KMS-11 (cell line): ENCODE measurements at regions not wholly inside any gene's neighbourhood (a gene's known extent, or its start where the extent isn't known, plus 50 kb on each side); places are given as distances from the start of the nearest gene placed in this dataset.

Experiments
- H2AFZ ChIP-seq: fragments of 200-600 bp; sonication (generic); 2 replicates; pipeline ENCODE4 v1.6.1; 2016; ENCODE audit warnings: antibody characterized with exemption, mixed run types, low read depth
- H3K27ac ChIP-seq: fragments of 200-600 bp; sonication (generic); 2 replicates; pipeline ENCODE4 v1.6.1; 2016; ENCODE audit warnings: mild to moderate bottlenecking, mixed run types
- H3K27me3 ChIP-seq: fragments of 200-600 bp; sonication (generic); 2 replicates; pipeline ENCODE4 v1.6.1; 2017; ENCODE audit warnings: mild to moderate bottlenecking, low read depth, mixed run types, moderate library complexity; ENCODE audit not compliant: insufficient read depth
- H3K36me3 ChIP-seq: fragments of 200-600 bp; sonication (generic); 2 replicates; pipeline ENCODE4 v1.6.1; 2017; ENCODE audit warnings: mild to moderate bottlenecking, mixed run types; ENCODE audit not compliant: insufficient read depth
- H3K4me1 ChIP-seq: fragments of 200-600 bp; sonication (generic); 2 replicates; pipeline ENCODE4 v1.6.1; 2016; ENCODE audit warnings: mild to moderate bottlenecking, low read depth, mixed run types; ENCODE audit not compliant: poor library complexity, severe bottlenecking
- H3K4me2 ChIP-seq: fragments of 200-600 bp; sonication (generic); 2 replicates; pipeline ENCODE4 v1.7.0; 2016; ENCODE audit warnings: mild to moderate bottlenecking, mixed run types
- H3K4me3 ChIP-seq: fragments of 200-600 bp; sonication (generic); IDR thresholded peaks from 2 replicates; pipeline ENCODE4 v1.6.1; 2017; ENCODE audit warnings: low read depth, low read length, mixed read lengths; ENCODE audit not compliant: insufficient read depth
- H3K79me2 ChIP-seq: fragments of 200-600 bp; sonication (generic); 2 replicates; pipeline ENCODE4 v1.6.1; 2016; ENCODE audit warnings: low read depth, mixed run types; ENCODE audit not compliant: insufficient read depth
- H3K9ac ChIP-seq: fragments of 200-600 bp; sonication (generic); 2 replicates; pipeline ENCODE4 v1.6.1; 2016; ENCODE audit warnings: mild to moderate bottlenecking, mixed run types
- H4K20me1 ChIP-seq: fragments of 200-600 bp; sonication (generic); 2 replicates; pipeline ENCODE4 v1.6.1; 2016; ENCODE audit warnings: mild to moderate bottlenecking, mixed run types; ENCODE audit not compliant: insufficient read depth
- TF ChIP-seq, protein P1 (sequence below): fragments of 200-600 bp; sonication (generic); conservative IDR thresholded peaks from 2 replicates; pipeline ENCODE4 v1.6.1; 2017; ENCODE audit warnings: low read depth, mild to moderate bottlenecking, antibody characterized with exemption, low read length, moderate library complexity, mixed read lengths

DNA sequence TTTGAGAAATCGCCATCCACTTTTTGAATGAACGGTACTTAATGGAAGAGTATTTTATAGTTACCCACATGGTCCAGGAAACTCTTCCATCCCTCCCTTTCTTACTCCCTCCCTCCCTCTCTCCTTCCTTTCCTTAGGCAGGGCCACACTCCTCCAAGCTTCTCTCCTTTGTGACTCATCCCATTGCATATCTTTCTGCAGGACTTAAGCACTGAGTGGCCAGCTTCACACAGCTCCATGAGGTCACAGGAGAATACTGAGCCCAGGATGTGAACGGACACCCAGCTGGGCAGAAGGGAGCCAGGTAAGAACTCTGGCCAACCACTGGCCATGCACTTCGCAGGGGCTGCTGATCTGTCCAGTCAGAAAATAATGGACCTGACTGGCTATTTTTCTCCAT lies 189.7 kb upstream of the ADCY1 start:
- Histone ChIP-seq H2AFZ (no peak overlapping the region), H3K4me1 (no peaks in the 10 kb centered on the region), H4K20me1 (no peaks in the 10 kb centered on the region), H3K4me2 (no peak overlapping the region), H3K36me3 (no peaks in the 10 kb centered on the region), H3K9ac (no peak overlapping the region), H3K4me3 (no peak overlapping the region), H3K79me2 (no peaks in the 10 kb centered on the region), H3K27ac (no peak overlapping the region), H3K27me3 (no peaks in the 10 kb centered on the region)
- TF ChIP-seq, protein P1, sequence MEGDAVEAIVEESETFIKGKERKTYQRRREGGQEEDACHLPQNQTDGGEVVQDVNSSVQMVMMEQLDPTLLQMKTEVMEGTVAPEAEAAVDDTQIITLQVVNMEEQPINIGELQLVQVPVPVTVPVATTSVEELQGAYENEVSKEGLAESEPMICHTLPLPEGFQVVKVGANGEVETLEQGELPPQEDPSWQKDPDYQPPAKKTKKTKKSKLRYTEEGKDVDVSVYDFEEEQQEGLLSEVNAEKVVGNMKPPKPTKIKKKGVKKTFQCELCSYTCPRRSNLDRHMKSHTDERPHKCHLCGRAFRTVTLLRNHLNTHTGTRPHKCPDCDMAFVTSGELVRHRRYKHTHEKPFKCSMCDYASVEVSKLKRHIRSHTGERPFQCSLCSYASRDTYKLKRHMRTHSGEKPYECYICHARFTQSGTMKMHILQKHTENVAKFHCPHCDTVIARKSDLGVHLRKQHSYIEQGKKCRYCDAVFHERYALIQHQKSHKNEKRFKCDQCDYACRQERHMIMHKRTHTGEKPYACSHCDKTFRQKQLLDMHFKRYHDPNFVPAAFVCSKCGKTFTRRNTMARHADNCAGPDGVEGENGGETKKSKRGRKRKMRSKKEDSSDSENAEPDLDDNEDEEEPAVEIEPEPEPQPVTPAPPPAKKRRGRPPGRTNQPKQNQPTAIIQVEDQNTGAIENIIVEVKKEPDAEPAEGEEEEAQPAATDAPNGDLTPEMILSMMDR, result no peak

DNA sequence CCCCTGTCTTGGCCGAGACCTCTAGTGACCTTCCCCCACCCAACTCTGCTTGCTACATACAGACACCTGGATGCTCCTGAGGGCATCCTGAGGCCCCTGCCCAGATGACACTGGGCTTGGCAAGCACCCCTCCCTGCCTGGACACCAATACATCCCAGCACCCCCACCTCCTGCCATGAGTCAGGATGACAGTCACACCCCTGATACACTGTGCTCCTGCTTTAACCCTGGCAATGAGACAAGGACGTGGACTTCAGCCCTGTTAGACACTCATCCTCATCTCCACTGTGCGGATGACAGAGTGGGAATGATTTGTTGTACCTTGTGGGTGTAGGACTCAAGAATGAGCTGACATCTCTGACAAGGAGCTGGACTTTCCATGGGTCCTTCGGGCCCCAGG lies 186.3 kb upstream of the ADCY1 start:
- Histone ChIP-seq H3K4me1 (no peaks in the 10 kb centered on the region), H3K9ac (no peak overlapping the region), H3K79me2 (no peaks in the 10 kb centered on the region), H3K4me2 (no peak overlapping the region), H3K4me3 (no peak overlapping the region), H4K20me1 (no peaks in the 10 kb centered on the region), H3K27ac (no peak overlapping the region), H3K27me3 (no peaks in the 10 kb centered on the region), H3K36me3 (no peaks in the 10 kb centered on the region), H2AFZ (no peak overlapping the region)
- TF ChIP-seq, protein P1, result no peak

DNA sequence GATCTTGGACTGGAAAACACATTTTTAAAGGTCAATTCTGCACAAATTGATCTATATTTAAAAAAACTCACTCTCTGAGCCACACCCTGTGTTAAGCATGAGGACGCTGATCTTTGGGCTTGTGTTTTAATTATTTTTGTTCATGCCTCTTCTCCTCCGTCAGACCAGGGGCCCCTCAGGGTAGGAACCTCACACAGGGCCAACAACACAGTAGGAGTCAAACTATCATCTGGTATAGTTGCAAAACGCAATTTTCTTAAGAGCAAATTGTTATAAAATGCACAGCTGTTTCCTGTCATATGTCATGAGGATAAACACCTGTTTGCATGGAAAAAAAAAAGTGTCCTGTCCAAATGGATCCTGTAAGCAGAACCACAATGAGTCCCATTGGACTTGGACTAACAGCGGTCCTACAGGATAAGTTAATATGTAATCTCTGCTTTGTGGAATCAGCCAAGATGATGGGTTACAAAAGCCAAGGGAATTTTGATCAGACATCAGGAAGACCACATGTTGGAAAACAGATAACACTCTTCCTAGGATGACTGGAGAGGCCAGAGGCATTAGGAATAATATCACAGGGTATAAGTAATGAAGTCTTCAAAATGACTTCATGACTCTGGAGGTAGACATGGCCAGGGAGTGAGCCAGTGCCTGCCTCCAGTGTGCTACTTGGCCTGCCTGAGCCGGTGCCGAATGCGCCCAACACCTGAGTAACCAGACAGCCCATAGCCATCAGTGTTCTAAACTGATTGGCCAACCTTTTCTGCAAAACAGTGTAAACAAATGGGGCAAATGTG lies 184.9 kb upstream of the ADCY1 start:
- Histone ChIP-seq H3K27ac (no peak overlapping the region), H3K9ac (no peak overlapping the region)

DNA sequence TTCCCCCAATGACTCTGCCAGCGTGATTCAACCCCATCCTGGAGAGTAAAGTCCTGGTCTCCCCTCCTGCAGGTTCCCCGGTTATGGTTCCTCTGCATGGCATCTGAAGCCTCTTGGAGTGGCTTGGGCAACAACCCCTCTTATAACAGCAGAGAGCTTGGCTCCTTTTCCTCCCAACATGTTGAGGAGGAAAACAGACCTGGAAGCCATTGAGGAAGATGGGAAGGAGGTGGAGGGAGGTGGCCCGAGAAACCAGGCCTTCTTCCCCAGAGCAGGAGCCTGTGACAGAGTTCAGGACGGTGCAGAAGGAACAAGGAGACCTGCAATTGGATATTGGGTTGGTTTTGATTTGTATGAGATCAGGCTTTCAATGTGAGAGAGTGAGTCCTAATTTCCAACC lies 184.0 kb upstream of the ADCY1 start:
- no peak overlapping the region for H3K27ac ChIP-seq
- no peaks in the 10 kb centered on the region for H4K20me1 ChIP-seq
- no peak overlapping the region for H3K9ac ChIP-seq
- H3K4me3 ChIP-seq, result no peak overlapping the region
- no peak overlapping the region for H3K4me2 ChIP-seq
- no peaks in the 10 kb centered on the region for H3K36me3 ChIP-seq
- TF ChIP-seq, protein P1, result no peak
- H3K27me3 ChIP-seq, result no peaks in the 10 kb centered on the region
- no peak overlapping the region for H2AFZ ChIP-seq
- H3K4me1 ChIP-seq, result no peaks in the 10 kb centered on the region
- H3K79me2 ChIP-seq, result no peaks in the 10 kb centered on the region

More for the DNA sequence above, 184.9 kb upstream of the ADCY1 start:
- no peaks in the 10 kb centered on the region for H4K20me1 ChIP-seq
- H3K4me3 ChIP-seq, result no peak overlapping the region
- H3K36me3 ChIP-seq, result no peaks in the 10 kb centered on the region
- no peaks in the 10 kb centered on the region for H3K4me1 ChIP-seq
- H3K4me2 ChIP-seq, result no peak overlapping the region
- no peaks in the 10 kb centered on the region for H3K27me3 ChIP-seq
- no peak overlapping the region for H2AFZ ChIP-seq
- TF ChIP-seq, protein P1, result no peak
- H3K79me2 ChIP-seq, result no peaks in the 10 kb centered on the region
